ENCODE measurements at regions not wholly inside any gene's neighbourhood (a gene's known extent, or its start where the extent isn't known, plus 50 kb on each side); places are given as distances from the start of the nearest gene placed in this dataset.

- TF ChIP-seq E2F1 (CRISPR knock-in tag; IDR thresholded peaks at IDR 0.05), result no peak
- no peak for TF ChIP-seq MAX (CRISPR knock-in tag; IDR thresholded peaks at IDR 0.05)
- no peak for TF ChIP-seq CTCF (IDR thresholded peaks at IDR 0.05)
- TF ChIP-seq HMGXB4 (CRISPR knock-in tag; IDR thresholded peaks at IDR 0.05), result no peak
- no peak for TF ChIP-seq TEAD4 (CRISPR knock-in tag; IDR thresholded peaks at IDR 0.05)
- TF ChIP-seq CDX4 (CRISPR knock-in tag; IDR thresholded peaks at IDR 0.05; ENCODE audit: borderline replicate concordance), result no peak
- TF ChIP-seq USF1 (CRISPR knock-in tag; IDR thresholded peaks at IDR 0.05), result no peak
These were observed 290.8 kb downstream of the SLC4A3 start for GRCh38 chr2:219918254-219918653.

All from WTC11 (cell line).